ENCODE measurements at regions not wholly inside any gene's neighbourhood (a gene's known extent, or its start where the extent isn't known, plus 50 kb on each side); places are given as distances from the start of the nearest gene placed in this dataset.

DNA sequence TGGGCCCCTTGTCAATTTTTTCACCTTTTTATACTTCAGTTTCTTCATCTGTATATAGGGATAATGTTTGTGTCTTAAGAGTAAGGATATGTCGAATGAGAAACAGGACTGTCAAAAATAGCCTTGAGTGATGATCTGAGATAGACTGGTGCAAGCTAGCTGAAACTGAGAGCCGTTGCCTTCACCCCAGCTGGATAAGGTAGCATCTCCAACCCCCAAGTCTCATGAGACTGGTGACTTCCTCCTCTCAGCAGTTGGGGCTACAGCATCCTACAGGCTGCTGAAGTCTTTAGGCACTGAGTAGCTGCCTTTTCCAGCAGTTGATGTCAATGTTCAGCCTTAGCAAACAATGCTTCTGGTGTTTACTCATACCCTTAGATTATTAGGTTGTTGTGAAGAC is 330.2 kb downstream of the OSTF1 start:
- H3F3A ChIP-seq (ENCODE audit: insufficient read depth, low read length, poor library complexity, severe bottlenecking) = no peaks in the 10 kb centered on the region
- no peaks in the 10 kb centered on the region for H3K36me3 ChIP-seq (ENCODE audit: insufficient read depth, low read length)
- H3K27me3 ChIP-seq (ENCODE audit: insufficient read depth, low read depth, low read length) = no peaks in the 10 kb centered on the region
- no peak overlapping the region for H3K9ac ChIP-seq (ENCODE audit: low read length)
- no peaks in the 10 kb centered on the region for H4K20me1 ChIP-seq (ENCODE audit: insufficient read depth)
- no peak overlapping the region for H2AFZ ChIP-seq (ENCODE audit: low read depth, low read length)
- no peaks in the 10 kb centered on the region for H3K9me3 ChIP-seq (ENCODE audit: low read length)
- no peak overlapping the region for H3K27ac ChIP-seq (ENCODE audit: low read length)
- H3K9me2 ChIP-seq (ENCODE audit: insufficient read depth, low read length) = no peaks in the 10 kb centered on the region
- no peak for TF ChIP-seq EP300 (conservative IDR thresholded peaks at IDR 0.05; ENCODE audit: poor library complexity, severe bottlenecking)
- no peak for TF ChIP-seq POLR2AphosphoS5 (IDR thresholded peaks at IDR 0.05)
- no peak for TF ChIP-seq TAF1 (IDR thresholded peaks at IDR 0.05; ENCODE audit: low read depth)
- TF ChIP-seq MXI1 (conservative IDR thresholded peaks at IDR 0.05; ENCODE audit: poor library complexity, severe bottlenecking) = no peak
- TF ChIP-seq SMC3 (conservative IDR thresholded peaks at IDR 0.05; ENCODE audit: poor library complexity) = no peak
- TF ChIP-seq, protein P1, sequence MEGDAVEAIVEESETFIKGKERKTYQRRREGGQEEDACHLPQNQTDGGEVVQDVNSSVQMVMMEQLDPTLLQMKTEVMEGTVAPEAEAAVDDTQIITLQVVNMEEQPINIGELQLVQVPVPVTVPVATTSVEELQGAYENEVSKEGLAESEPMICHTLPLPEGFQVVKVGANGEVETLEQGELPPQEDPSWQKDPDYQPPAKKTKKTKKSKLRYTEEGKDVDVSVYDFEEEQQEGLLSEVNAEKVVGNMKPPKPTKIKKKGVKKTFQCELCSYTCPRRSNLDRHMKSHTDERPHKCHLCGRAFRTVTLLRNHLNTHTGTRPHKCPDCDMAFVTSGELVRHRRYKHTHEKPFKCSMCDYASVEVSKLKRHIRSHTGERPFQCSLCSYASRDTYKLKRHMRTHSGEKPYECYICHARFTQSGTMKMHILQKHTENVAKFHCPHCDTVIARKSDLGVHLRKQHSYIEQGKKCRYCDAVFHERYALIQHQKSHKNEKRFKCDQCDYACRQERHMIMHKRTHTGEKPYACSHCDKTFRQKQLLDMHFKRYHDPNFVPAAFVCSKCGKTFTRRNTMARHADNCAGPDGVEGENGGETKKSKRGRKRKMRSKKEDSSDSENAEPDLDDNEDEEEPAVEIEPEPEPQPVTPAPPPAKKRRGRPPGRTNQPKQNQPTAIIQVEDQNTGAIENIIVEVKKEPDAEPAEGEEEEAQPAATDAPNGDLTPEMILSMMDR (IDR thresholded peaks at IDR 0.05; ENCODE audit: poor library complexity, severe bottlenecking) = no peak
- TF ChIP-seq RAD21 (conservative IDR thresholded peaks at IDR 0.05) = no peak
- TF ChIP-seq, protein P2, sequence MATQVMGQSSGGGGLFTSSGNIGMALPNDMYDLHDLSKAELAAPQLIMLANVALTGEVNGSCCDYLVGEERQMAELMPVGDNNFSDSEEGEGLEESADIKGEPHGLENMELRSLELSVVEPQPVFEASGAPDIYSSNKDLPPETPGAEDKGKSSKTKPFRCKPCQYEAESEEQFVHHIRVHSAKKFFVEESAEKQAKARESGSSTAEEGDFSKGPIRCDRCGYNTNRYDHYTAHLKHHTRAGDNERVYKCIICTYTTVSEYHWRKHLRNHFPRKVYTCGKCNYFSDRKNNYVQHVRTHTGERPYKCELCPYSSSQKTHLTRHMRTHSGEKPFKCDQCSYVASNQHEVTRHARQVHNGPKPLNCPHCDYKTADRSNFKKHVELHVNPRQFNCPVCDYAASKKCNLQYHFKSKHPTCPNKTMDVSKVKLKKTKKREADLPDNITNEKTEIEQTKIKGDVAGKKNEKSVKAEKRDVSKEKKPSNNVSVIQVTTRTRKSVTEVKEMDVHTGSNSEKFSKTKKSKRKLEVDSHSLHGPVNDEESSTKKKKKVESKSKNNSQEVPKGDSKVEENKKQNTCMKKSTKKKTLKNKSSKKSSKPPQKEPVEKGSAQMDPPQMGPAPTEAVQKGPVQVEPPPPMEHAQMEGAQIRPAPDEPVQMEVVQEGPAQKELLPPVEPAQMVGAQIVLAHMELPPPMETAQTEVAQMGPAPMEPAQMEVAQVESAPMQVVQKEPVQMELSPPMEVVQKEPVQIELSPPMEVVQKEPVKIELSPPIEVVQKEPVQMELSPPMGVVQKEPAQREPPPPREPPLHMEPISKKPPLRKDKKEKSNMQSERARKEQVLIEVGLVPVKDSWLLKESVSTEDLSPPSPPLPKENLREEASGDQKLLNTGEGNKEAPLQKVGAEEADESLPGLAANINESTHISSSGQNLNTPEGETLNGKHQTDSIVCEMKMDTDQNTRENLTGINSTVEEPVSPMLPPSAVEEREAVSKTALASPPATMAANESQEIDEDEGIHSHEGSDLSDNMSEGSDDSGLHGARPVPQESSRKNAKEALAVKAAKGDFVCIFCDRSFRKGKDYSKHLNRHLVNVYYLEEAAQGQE (IDR thresholded peaks at IDR 0.05; ENCODE audit: borderline replicate concordance) = no peak
- TF ChIP-seq EZH2 (IDR thresholded peaks at IDR 0.05; ENCODE audit: borderline replicate concordance, insufficient read depth, low read length, poor library complexity, severe bottlenecking) = no peak
- no peak overlapping the region for H3K4me3 ChIP-seq (ENCODE audit: low read length)
- H3K79me2 ChIP-seq (replicated peaks; ENCODE audit: insufficient read depth, low read length) = no peaks in the 10 kb centered on the region
- H3K4me2 ChIP-seq (ENCODE audit: low read length) = no peak overlapping the region

DNA sequence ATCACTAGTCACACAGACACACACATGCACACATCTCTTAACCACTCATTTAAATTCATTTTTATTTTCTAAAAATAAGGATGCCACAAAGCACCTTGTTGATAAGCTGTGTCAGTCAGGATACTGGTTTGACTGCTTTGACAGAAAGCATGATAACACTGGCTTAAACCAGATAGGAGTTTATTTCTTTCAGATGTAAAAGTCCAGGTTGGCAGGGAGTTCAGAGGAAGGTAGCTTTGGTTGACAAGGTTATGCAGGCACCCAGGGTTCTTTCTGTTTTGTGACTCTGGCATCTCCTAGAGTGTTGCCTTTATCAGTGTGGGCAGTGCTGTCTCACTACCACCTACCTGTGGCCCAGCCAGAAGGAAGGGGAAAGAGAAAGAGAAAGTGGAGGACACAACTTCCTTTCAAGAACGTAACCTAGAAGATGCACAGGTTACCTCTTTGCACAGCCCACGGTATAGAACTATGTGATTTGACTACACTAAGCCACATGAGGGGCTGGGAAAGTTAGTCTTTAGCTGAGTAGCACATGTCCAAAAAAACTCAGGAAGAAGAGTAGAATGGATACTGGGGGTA is 334.7 kb downstream of the OSTF1 start:
- Histone ChIP-seq H3F3A (ENCODE audit: insufficient read depth, low read length, poor library complexity, severe bottlenecking) (no peaks in the 10 kb centered on the region), H3K9ac (ENCODE audit: low read length) (no peak overlapping the region), H3K9me3 (ENCODE audit: low read length) (no peaks in the 10 kb centered on the region), H3K79me2 (replicated peaks; ENCODE audit: insufficient read depth, low read length) (no peaks in the 10 kb centered on the region), H2AFZ (ENCODE audit: low read depth, low read length) (no peak overlapping the region), H3K9me2 (ENCODE audit: insufficient read depth, low read length) (no peaks in the 10 kb centered on the region), H3K4me3 (ENCODE audit: low read length) (no peak overlapping the region), H3K36me3 (ENCODE audit: insufficient read depth, low read length) (no peaks in the 10 kb centered on the region), H3K4me2 (ENCODE audit: low read length) (no peak overlapping the region), H3K27ac (ENCODE audit: low read length) (no peak overlapping the region), H4K20me1 (ENCODE audit: insufficient read depth) (no peaks in the 10 kb centered on the region), H3K27me3 (ENCODE audit: insufficient read depth, low read depth, low read length) (no peaks in the 10 kb centered on the region)
- TF ChIP-seq EZH2 (IDR thresholded peaks at IDR 0.05; ENCODE audit: borderline replicate concordance, insufficient read depth, low read length, poor library complexity, severe bottlenecking) = no peak
- no peak for TF ChIP-seq SMC3 (conservative IDR thresholded peaks at IDR 0.05; ENCODE audit: poor library complexity)
- no peak for TF ChIP-seq TAF1 (IDR thresholded peaks at IDR 0.05; ENCODE audit: low read depth)
- TF ChIP-seq POLR2AphosphoS5 (IDR thresholded peaks at IDR 0.05) = no peak
- TF ChIP-seq, protein P2 (IDR thresholded peaks at IDR 0.05; ENCODE audit: borderline replicate concordance) = no peak
- TF ChIP-seq MXI1 (conservative IDR thresholded peaks at IDR 0.05; ENCODE audit: poor library complexity, severe bottlenecking) = no peak
